Endothelial cell (in vitro differentiated cells): ENCODE measurements at regions not wholly inside any gene's neighbourhood (a gene's known extent, or its start where the extent isn't known, plus 50 kb on each side); places are given as distances from the start of the nearest gene placed in this dataset.

Source experiments
- DNase-seq: peaks from one replicate; pipeline ENCODE4 v3.0.0; 2021; ENCODE audit warnings: low spot score
- H3K27ac Mint-ChIP-seq: one replicate; pipeline ENCODE4 v1.8.0; 2021; ENCODE audit warnings: mixed read lengths, inconsistent platforms; ENCODE audit not compliant: unreplicated experiment
- H3K27me3 Mint-ChIP-seq: one replicate; pipeline ENCODE4 v1.8.0; 2021; ENCODE audit warnings: mild to moderate bottlenecking, moderate library complexity, mixed read lengths, inconsistent platforms; ENCODE audit not compliant: unreplicated experiment
- H3K36me3 Mint-ChIP-seq: one replicate; pipeline ENCODE4 v1.8.0; 2021; ENCODE audit warnings: mild to moderate bottlenecking, low read depth, mixed read lengths, inconsistent platforms; ENCODE audit not compliant: unreplicated experiment
- H3K4me1 Mint-ChIP-seq: one replicate; pipeline ENCODE4 v1.8.0; 2021; ENCODE audit warnings: mild to moderate bottlenecking, mixed read lengths, inconsistent platforms; ENCODE audit not compliant: unreplicated experiment
- H3K4me3 Mint-ChIP-seq: one replicate; pipeline ENCODE4 v1.8.0; 2021; ENCODE audit warnings: mild to moderate bottlenecking, mixed read lengths, inconsistent platforms; ENCODE audit not compliant: unreplicated experiment
- H3K9me3 Mint-ChIP-seq: one replicate; pipeline ENCODE4 v1.8.0; 2021; ENCODE audit warnings: mixed read lengths, inconsistent platforms; ENCODE audit not compliant: unreplicated experiment
- CTCF ChIP-seq: fragments of 200-600 bp; sonication (generic); IDR thresholded peaks from one replicate; pipeline ENCODE4 v1.5.0; 2021; ENCODE audit warnings: antibody characterized with exemption; ENCODE audit not compliant: unreplicated experiment

GRCh38 chr16:49000594-49000993 lies 281.0 kb downstream of the CBLN1 start:
- Mint-ChIP-seq H3K4me3 (no peak overlapping the region), H3K36me3 (no peaks in the 10 kb centered on the region), H3K4me1 (no peaks in the 10 kb centered on the region), H3K9me3 (no peaks in the 10 kb centered on the region), H3K27me3 (peaks cover 2% of the 10 kb centered on the region), H3K27ac (no peak overlapping the region)
- no peak for DNase-seq
- peak; percentile 98 for TF ChIP-seq CTCF

GRCh38 chr16:48999508-48999907 lies 282.1 kb downstream of the CBLN1 start:
- Mint-ChIP-seq H3K27ac (no peak overlapping the region), H3K4me3 (no peak overlapping the region), H3K27me3 (peaks cover 2% of the 10 kb centered on the region), H3K36me3 (no peaks in the 10 kb centered on the region), H3K9me3 (no peaks in the 10 kb centered on the region), H3K4me1 (no peaks in the 10 kb centered on the region)
- no peak for TF ChIP-seq CTCF
- no peak for DNase-seq

- no peak overlapping the region for H3K4me3 Mint-ChIP-seq
- no peak for DNase-seq
- H3K27me3 Mint-ChIP-seq = peaks cover 2% of the 10 kb centered on the region
- no peaks in the 10 kb centered on the region for H3K4me1 Mint-ChIP-seq
- H3K27ac Mint-ChIP-seq = no peak overlapping the region
- no peaks in the 10 kb centered on the region for H3K9me3 Mint-ChIP-seq
- no peaks in the 10 kb centered on the region for H3K36me3 Mint-ChIP-seq
- TF ChIP-seq CTCF = no peak
These were observed 282.6 kb downstream of the CBLN1 start for GRCh38 chr16:48999044-48999443.

- DNase-seq = no peak
- no peak overlapping the region for H3K27ac Mint-ChIP-seq
- no peaks in the 10 kb centered on the region for H3K4me1 Mint-ChIP-seq
- peaks cover 2% of the 10 kb centered on the region for H3K27me3 Mint-ChIP-seq
- no peaks in the 10 kb centered on the region for H3K9me3 Mint-ChIP-seq
- H3K4me3 Mint-ChIP-seq = no peak overlapping the region
- H3K36me3 Mint-ChIP-seq = no peaks in the 10 kb centered on the region
- TF ChIP-seq CTCF = no peak
These were observed 283.7 kb downstream of the CBLN1 start for GRCh38 chr16:48997946-48998345.

- Mint-ChIP-seq H3K36me3 (no peaks in the 10 kb centered on the region), H3K27ac (no peak overlapping the region), H3K4me1 (no peaks in the 10 kb centered on the region), H3K27me3 (peaks cover 2% of the 10 kb centered on the region), H3K9me3 (no peaks in the 10 kb centered on the region), H3K4me3 (no peak overlapping the region)
- DNase-seq = no peak
- no peak for TF ChIP-seq CTCF
These were observed 284.5 kb downstream of the CBLN1 start for GRCh38 chr16:48997081-48997615.
